WTC11 (cell line): ENCODE measurements at regions not wholly inside any gene's neighbourhood (a gene's known extent, or its start where the extent isn't known, plus 50 kb on each side); places are given as distances from the start of the nearest gene placed in this dataset.

Source experiments
- ATAC-seq: fragments of 200-7000 bp; cut with Tn5 transposase; 2 replicates; pipeline ENCODE4 v1.10.0; 2021; ENCODE audit warnings: mild to moderate bottlenecking, moderate library complexity
- CTCF ChIA-PET: fragments of 300-600 bp; sonication (Branson Sonifier 250); formaldehyde crosslinking; loops from one replicate; lab custom pipeline; 2021; ENCODE audit warnings: antibody characterized with exemption; lab: Charles Lee
- POLR2A ChIA-PET: fragments of 350-600 bp; sonication (Branson Sonifier 250); formaldehyde crosslinking; loops from one replicate; lab custom pipeline; 2021; ENCODE audit warnings: antibody characterized with exemption; lab: Charles Lee
- DNase-seq: peaks from one replicate; pipeline ENCODE4 v3.0.0; 2021; ENCODE audit warnings: low spot score
- H3K27ac Mint-ChIP-seq: 2 replicates; pipeline ENCODE4 v1.8.0; 2021; ENCODE audit warnings: mixed read lengths
- H3K27me3 Mint-ChIP-seq: 2 replicates; pipeline ENCODE4 v1.8.0; 2021; ENCODE audit warnings: low read depth, mild to moderate bottlenecking, moderate library complexity, mixed read lengths
- H3K36me3 Mint-ChIP-seq: 2 replicates; pipeline ENCODE4 v1.8.0; 2021; ENCODE audit warnings: mixed read lengths
- H3K4me1 Mint-ChIP-seq: 2 replicates; pipeline ENCODE4 v1.8.0; 2022; ENCODE audit warnings: mixed read lengths
- H3K4me3 Mint-ChIP-seq: 2 replicates; pipeline ENCODE4 v1.8.0; 2021; ENCODE audit warnings: mild to moderate bottlenecking, moderate library complexity, mixed read lengths
- H3K9me3 Mint-ChIP-seq: 2 replicates; pipeline ENCODE4 v1.8.0; 2021; ENCODE audit warnings: mixed read lengths
- CBFB ChIP-seq: sonication (generic); formaldehyde crosslinking; IDR thresholded peaks from 2 replicates; pipeline ENCODE4 v1.8.1; 2022; ENCODE audit warnings: mild to moderate bottlenecking, low read depth, missing genetic modification reagents
- EMX1 ChIP-seq: fragments of 250-450 bp; sonication (Bioruptor Pico); IDR thresholded peaks from 2 replicates; pipeline ENCODE4 v1.8.0; 2021; ENCODE audit warnings: mild to moderate bottlenecking
- GRHL2 ChIP-seq: fragments of 250-450 bp; sonication (Bioruptor Pico); IDR thresholded peaks from 2 replicates; pipeline ENCODE4 v1.8.0; 2022; ENCODE audit warnings: mild to moderate bottlenecking, moderate library complexity; ENCODE audit not compliant: insufficient replicate concordance, severe bottlenecking
- JUN ChIP-seq: sonication (generic); formaldehyde crosslinking; IDR thresholded peaks from 2 replicates; pipeline ENCODE4 v1.8.0; 2023; ENCODE audit warnings: mild to moderate bottlenecking, missing genetic modification reagents
- NFYB ChIP-seq: sonication (generic); formaldehyde crosslinking; conservative IDR thresholded peaks from 2 replicates; pipeline ENCODE4 v1.8.0; 2022; ENCODE audit warnings: low read depth, missing genetic modification reagents
- RELA ChIP-seq: sonication (generic); formaldehyde crosslinking; IDR thresholded peaks from 2 replicates; pipeline ENCODE4 v1.8.1; 2022; ENCODE audit warnings: missing genetic modification reagents, mild to moderate bottlenecking, borderline replicate concordance
- SMAD3 ChIP-seq: sonication (generic); formaldehyde crosslinking; IDR thresholded peaks from 2 replicates; pipeline ENCODE4 v1.8.0; 2022; ENCODE audit warnings: missing genetic modification reagents, mild to moderate bottlenecking, borderline replicate concordance
- ZNF232 ChIP-seq: sonication (generic); formaldehyde crosslinking; IDR thresholded peaks from 2 replicates; pipeline ENCODE4 v1.8.0; 2022; ENCODE audit warnings: mild to moderate bottlenecking, missing genetic modification reagents
- ZNF263 ChIP-seq: sonication (generic); formaldehyde crosslinking; IDR thresholded peaks from 2 replicates; pipeline ENCODE4 v1.8.1; 2022; ENCODE audit warnings: low read depth, mild to moderate bottlenecking, moderate library complexity, missing genetic modification reagents
- TF ChIP-seq, protein P1 (sequence below): sonication (generic); formaldehyde crosslinking; IDR thresholded peaks from 2 replicates; pipeline ENCODE4 v1.8.0; 2022; ENCODE audit warnings: mild to moderate bottlenecking, missing genetic modification reagents
- TF ChIP-seq, protein P2 (sequence below): sonication (generic); formaldehyde crosslinking; IDR thresholded peaks from 2 replicates; pipeline ENCODE4 v1.8.0; 2022; ENCODE audit warnings: mild to moderate bottlenecking, missing genetic modification reagents
- TF ChIP-seq, protein P3 (sequence below): sonication (generic); formaldehyde crosslinking; IDR thresholded peaks from 2 replicates; pipeline ENCODE4 v1.8.1; 2022; ENCODE audit warnings: missing genetic modification reagents, borderline replicate concordance
- TF ChIP-seq, protein P4 (sequence below): sonication (generic); formaldehyde crosslinking; IDR thresholded peaks from 2 replicates; pipeline ENCODE4 v1.8.0; 2023; ENCODE audit warnings: missing genetic modification reagents
- TF ChIP-seq, protein P5 (sequence below): sonication (generic); formaldehyde crosslinking; IDR thresholded peaks from 2 replicates; pipeline ENCODE4 v1.8.1; 2023; ENCODE audit warnings: mild to moderate bottlenecking, missing genetic modification reagents
- TF ChIP-seq, protein P6 (sequence below): fragments of 250-450 bp; sonication (Bioruptor Pico); IDR thresholded peaks from 2 replicates; pipeline ENCODE4 v1.9.0; 2021; ENCODE audit warnings: moderate library complexity, mild to moderate bottlenecking, inconsistent platforms, borderline replicate concordance
- TF ChIP-seq, protein P7 (sequence below): sonication (generic); formaldehyde crosslinking; IDR thresholded peaks from 2 replicates; pipeline ENCODE4 v1.8.0; 2023; ENCODE audit warnings: missing genetic modification reagents, mild to moderate bottlenecking, borderline replicate concordance
- TF ChIP-seq, protein P8 (sequence below): sonication (generic); formaldehyde crosslinking; conservative IDR thresholded peaks from 2 replicates; pipeline ENCODE4 v1.8.1; 2022; ENCODE audit warnings: mild to moderate bottlenecking, missing genetic modification reagents
- TF ChIP-seq, protein P9 (sequence below): sonication (generic); formaldehyde crosslinking; conservative IDR thresholded peaks from 2 replicates; pipeline ENCODE4 v1.8.1; 2023; ENCODE audit warnings: mild to moderate bottlenecking, low read depth, missing genetic modification reagents, moderate library complexity

DNA sequence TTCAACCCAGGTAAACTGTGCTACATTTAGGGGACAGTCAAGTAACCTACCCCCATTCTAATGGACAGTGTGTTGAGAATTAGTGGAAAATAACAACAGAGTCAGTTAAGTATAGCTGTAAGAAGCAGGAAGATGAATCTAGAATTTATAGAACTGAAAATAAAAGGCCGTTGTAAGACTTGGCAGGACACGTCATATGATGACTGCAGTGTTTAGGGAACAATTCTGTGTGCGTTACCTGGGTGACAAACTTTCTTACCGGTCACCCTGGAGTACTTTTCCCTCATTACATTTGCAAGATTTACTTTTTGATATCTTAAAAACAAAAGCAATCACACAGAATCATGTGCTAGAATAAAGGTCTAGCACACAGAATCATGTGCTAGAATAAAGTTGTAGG, 536.3 kb upstream of the ZNF717 start:
- POLR2A ChIA-PET = no interaction called here
- H3K4me3 Mint-ChIP-seq = no peak overlapping the region
- ATAC-seq (no peak), DNase-seq (no peak)
- H3K27me3 Mint-ChIP-seq = no peaks in the 10 kb centered on the region
- CTCF ChIA-PET = no interaction called here
- H3K9me3 Mint-ChIP-seq = peaks cover 9% of the 10 kb centered on the region
- H3K4me1 Mint-ChIP-seq = no peaks in the 10 kb centered on the region
- peaks cover 6% of the 10 kb centered on the region; the same call in 1 of the 2 replicates for H3K36me3 Mint-ChIP-seq
- TF ChIP-seq, protein P1, sequence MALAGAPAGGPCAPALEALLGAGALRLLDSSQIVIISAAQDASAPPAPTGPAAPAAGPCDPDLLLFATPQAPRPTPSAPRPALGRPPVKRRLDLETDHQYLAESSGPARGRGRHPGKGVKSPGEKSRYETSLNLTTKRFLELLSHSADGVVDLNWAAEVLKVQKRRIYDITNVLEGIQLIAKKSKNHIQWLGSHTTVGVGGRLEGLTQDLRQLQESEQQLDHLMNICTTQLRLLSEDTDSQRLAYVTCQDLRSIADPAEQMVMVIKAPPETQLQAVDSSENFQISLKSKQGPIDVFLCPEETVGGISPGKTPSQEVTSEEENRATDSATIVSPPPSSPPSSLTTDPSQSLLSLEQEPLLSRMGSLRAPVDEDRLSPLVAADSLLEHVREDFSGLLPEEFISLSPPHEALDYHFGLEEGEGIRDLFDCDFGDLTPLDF (CRISPR knock-in tag) = no peak
- TF ChIP-seq, protein P2, sequence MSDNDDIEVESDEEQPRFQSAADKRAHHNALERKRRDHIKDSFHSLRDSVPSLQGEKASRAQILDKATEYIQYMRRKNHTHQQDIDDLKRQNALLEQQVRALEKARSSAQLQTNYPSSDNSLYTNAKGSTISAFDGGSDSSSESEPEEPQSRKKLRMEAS = no peak
- TF ChIP-seq, protein P3, sequence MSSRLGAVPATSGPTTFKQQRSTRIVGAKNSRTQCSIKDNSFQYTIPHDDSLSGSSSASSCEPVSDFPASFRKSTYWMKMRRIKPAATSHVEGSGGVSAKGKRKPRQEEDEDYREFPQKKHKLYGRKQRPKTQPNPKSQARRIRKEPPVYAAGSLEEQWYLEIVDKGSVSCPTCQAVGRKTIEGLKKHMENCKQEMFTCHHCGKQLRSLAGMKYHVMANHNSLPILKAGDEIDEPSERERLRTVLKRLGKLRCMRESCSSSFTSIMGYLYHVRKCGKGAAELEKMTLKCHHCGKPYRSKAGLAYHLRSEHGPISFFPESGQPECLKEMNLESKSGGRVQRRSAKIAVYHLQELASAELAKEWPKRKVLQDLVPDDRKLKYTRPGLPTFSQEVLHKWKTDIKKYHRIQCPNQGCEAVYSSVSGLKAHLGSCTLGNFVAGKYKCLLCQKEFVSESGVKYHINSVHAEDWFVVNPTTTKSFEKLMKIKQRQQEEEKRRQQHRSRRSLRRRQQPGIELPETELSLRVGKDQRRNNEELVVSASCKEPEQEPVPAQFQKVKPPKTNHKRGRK (CRISPR knock-in tag) = no peak
- no peak for TF ChIP-seq EMX1 (CRISPR knock-in tag)
- TF ChIP-seq ZNF232 (CRISPR knock-in tag) = no peak
- TF ChIP-seq NFYB (CRISPR knock-in tag) = no peak
- no peak for TF ChIP-seq RELA (CRISPR knock-in tag)
- TF ChIP-seq SMAD3 (CRISPR knock-in tag) = no peak
- H3K27ac Mint-ChIP-seq = no peak overlapping the region

DNA sequence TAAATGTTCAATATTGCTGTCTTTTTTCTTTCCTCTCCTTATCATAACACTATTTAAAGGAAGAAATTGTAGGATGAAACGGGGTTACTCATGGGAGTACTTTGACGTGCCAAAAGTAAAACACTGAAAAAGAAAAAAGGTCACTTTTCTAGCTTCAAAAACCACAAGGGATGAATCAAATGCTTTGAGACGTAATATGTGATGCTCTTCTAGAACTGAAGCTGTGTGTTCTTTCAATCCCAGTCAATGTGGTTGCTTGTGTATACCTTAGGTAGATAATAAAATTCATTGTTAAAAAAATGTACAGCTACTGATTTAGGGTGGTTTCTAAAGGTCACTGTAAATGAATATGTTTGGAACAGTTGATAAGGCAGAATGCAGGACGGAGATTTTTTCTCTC, 538.8 kb upstream of the ZNF717 start:
- H3K27ac Mint-ChIP-seq = no peak overlapping the region
- H3K27me3 Mint-ChIP-seq = no peaks in the 10 kb centered on the region
- ChIA-PET POLR2A (no interaction called here), CTCF (no interaction called here)
- H3K4me3 Mint-ChIP-seq = no peak overlapping the region
- H3K9me3 Mint-ChIP-seq = no peaks in the 10 kb centered on the region
- ATAC-seq (no peak), DNase-seq (no peak)
- no peaks in the 10 kb centered on the region for H3K36me3 Mint-ChIP-seq
- no peaks in the 10 kb centered on the region for H3K4me1 Mint-ChIP-seq
- TF ChIP-seq, protein P4, sequence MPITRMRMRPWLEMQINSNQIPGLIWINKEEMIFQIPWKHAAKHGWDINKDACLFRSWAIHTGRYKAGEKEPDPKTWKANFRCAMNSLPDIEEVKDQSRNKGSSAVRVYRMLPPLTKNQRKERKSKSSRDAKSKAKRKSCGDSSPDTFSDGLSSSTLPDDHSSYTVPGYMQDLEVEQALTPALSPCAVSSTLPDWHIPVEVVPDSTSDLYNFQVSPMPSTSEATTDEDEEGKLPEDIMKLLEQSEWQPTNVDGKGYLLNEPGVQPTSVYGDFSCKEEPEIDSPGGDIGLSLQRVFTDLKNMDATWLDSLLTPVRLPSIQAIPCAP = no peak
- TF ChIP-seq JUN (CRISPR knock-in tag) (no peak), CBFB (CRISPR knock-in tag) (no peak), ZNF263 (CRISPR knock-in tag) (no peak), RELA (CRISPR knock-in tag) (no peak), GRHL2 (CRISPR knock-in tag) (no peak)
- TF ChIP-seq, protein P1 (CRISPR knock-in tag) = no peak
- TF ChIP-seq, protein P5, sequence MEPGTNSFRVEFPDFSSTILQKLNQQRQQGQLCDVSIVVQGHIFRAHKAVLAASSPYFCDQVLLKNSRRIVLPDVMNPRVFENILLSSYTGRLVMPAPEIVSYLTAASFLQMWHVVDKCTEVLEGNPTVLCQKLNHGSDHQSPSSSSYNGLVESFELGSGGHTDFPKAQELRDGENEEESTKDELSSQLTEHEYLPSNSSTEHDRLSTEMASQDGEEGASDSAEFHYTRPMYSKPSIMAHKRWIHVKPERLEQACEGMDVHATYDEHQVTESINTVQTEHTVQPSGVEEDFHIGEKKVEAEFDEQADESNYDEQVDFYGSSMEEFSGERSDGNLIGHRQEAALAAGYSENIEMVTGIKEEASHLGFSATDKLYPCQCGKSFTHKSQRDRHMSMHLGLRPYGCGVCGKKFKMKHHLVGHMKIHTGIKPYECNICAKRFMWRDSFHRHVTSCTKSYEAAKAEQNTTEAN (CRISPR knock-in tag) = no peak
- TF ChIP-seq, protein P6, sequence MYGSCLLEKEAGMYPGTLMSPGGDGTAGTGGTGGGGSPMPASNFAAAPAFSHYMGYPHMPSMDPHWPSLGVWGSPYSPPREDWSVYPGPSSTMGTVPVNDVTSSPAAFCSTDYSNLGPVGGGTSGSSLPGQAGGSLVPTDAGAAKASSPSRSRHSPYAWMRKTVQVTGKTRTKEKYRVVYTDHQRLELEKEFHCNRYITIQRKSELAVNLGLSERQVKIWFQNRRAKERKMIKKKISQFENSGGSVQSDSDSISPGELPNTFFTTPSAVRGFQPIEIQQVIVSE (CRISPR knock-in tag) = no peak
- TF ChIP-seq, protein P7, sequence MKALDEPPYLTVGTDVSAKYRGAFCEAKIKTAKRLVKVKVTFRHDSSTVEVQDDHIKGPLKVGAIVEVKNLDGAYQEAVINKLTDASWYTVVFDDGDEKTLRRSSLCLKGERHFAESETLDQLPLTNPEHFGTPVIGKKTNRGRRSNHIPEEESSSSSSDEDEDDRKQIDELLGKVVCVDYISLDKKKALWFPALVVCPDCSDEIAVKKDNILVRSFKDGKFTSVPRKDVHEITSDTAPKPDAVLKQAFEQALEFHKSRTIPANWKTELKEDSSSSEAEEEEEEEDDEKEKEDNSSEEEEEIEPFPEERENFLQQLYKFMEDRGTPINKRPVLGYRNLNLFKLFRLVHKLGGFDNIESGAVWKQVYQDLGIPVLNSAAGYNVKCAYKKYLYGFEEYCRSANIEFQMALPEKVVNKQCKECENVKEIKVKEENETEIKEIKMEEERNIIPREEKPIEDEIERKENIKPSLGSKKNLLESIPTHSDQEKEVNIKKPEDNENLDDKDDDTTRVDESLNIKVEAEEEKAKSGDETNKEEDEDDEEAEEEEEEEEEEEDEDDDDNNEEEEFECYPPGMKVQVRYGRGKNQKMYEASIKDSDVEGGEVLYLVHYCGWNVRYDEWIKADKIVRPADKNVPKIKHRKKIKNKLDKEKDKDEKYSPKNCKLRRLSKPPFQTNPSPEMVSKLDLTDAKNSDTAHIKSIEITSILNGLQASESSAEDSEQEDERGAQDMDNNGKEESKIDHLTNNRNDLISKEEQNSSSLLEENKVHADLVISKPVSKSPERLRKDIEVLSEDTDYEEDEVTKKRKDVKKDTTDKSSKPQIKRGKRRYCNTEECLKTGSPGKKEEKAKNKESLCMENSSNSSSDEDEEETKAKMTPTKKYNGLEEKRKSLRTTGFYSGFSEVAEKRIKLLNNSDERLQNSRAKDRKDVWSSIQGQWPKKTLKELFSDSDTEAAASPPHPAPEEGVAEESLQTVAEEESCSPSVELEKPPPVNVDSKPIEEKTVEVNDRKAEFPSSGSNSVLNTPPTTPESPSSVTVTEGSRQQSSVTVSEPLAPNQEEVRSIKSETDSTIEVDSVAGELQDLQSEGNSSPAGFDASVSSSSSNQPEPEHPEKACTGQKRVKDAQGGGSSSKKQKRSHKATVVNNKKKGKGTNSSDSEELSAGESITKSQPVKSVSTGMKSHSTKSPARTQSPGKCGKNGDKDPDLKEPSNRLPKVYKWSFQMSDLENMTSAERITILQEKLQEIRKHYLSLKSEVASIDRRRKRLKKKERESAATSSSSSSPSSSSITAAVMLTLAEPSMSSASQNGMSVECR (CRISPR knock-in tag) = no peak
- TF ChIP-seq, protein P8, sequence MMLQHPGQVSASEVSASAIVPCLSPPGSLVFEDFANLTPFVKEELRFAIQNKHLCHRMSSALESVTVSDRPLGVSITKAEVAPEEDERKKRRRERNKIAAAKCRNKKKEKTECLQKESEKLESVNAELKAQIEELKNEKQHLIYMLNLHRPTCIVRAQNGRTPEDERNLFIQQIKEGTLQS (CRISPR knock-in tag) = no peak
- TF ChIP-seq, protein P9, sequence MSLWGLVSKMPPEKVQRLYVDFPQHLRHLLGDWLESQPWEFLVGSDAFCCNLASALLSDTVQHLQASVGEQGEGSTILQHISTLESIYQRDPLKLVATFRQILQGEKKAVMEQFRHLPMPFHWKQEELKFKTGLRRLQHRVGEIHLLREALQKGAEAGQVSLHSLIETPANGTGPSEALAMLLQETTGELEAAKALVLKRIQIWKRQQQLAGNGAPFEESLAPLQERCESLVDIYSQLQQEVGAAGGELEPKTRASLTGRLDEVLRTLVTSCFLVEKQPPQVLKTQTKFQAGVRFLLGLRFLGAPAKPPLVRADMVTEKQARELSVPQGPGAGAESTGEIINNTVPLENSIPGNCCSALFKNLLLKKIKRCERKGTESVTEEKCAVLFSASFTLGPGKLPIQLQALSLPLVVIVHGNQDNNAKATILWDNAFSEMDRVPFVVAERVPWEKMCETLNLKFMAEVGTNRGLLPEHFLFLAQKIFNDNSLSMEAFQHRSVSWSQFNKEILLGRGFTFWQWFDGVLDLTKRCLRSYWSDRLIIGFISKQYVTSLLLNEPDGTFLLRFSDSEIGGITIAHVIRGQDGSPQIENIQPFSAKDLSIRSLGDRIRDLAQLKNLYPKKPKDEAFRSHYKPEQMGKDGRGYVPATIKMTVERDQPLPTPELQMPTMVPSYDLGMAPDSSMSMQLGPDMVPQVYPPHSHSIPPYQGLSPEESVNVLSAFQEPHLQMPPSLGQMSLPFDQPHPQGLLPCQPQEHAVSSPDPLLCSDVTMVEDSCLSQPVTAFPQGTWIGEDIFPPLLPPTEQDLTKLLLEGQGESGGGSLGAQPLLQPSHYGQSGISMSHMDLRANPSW (CRISPR knock-in tag) = no peak
